ENCODE measurements at regions not wholly inside any gene's neighbourhood (a gene's known extent, or its start where the extent isn't known, plus 50 kb on each side); places are given as distances from the start of the nearest gene placed in this dataset.
"Not testable (repeated sequence)": the region's sequence is repeated elsewhere in the genome, so short reads cannot be mapped to it uniquely, and the experiment has no call there.

GRCh38 chr2:189309331-189309730 is 129.8 kb upstream of the COL5A2 start:
- DNase-seq (ENCODE audit: low read depth in 2 of 2), result no peak

DNA sequence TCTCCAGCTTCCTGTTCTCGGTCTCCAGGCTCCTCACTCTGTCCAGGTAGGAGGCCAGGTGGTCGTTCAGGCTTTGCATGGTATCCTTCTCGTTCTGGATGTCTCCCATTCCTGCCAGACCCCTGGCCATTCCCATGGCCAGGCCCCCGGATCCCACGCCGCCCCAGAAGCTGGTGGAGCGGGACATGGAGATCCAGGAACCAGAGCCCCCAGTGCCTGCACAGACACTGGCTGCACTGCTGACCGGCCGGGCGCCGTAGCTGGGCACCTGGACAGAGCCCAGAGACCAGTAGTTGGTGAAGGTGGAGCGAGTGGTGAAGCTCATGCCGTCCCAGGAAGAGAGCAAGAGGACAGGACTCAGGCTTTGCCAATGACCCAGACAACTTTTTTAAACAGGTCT is 129.1 kb upstream of the WDR75 start:
- no peak for DNase-seq (ENCODE audit: low read depth in 2 of 2)

DNA sequence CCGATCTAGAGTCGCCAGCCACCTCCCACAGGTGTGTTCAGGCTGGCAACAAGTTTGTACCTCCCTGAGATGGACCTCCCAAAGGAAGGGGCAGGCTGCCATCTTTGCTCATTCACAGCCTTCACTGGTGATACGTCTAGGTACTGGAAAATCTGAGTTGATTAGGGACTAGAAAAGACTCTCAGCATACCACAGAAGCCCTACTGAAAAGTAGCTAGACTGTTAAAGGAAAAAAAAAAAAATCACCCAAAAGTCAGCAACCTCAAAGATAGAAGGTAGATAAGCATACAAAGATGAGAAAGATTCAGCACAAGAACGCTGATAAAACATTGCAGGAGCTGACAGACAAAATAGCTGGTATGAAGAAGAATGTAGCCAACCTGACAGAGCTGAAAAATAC is 128.6 kb upstream of the WDR75 start:
- DNase-seq (ENCODE audit: low read depth in 2 of 2), result no peak

GRCh38 chr2:189318761-189319160 is 122.5 kb upstream of the WDR75 start:
- no peak for DNase-seq (ENCODE audit: low read depth in 2 of 2)

- DNase-seq (ENCODE audit: low read depth in 2 of 2), result not testable (repeated sequence)
Observed at GRCh38 chr2:189319424-189319823, 121.8 kb upstream of the WDR75 start.

DNA sequence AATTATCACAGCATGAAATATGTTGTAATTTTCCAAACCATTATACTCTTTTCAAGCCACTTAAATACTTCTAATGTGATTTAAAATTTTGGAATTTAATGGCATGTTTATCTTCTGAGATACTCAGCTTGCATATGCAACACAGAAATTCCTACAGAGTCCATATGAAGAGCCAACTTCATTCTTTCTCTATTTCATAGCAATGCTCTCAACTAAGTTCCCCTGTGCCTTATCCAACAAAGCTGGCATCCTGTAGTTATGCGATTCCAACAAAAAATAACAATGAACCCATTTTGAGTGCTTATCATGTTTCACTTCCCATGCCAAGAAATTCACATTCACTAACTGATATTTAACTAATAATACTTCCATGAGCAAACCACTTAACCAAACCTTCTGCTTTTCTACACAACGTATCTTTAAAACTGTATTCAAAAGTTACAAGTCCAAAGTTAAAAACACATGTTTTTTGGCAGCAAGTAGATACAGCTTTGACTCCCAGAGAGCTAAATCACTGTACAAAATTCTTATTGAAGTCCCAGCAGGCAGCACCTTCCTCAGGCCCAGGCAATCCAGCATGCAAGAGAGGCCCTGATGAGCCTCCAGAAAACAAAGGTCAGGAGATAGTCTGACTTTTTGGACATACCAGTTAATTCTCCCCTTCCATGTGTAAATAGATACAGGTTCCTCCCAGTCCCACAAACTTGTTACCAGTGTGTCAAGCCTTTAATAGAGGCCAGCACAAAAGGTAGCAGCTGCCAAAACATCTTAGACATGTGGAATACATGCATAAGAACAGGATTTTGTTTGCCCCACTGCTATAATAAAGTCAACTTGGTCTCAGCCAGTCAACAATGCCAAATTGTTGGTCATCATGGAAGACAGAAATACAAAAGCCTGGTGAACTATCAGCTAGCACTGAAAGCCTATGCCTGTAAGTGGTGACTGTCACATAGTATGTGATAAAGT is 113.1 kb upstream of the WDR75 start:
- no peak for DNase-seq (ENCODE audit: low read depth in 2 of 2)

DNA sequence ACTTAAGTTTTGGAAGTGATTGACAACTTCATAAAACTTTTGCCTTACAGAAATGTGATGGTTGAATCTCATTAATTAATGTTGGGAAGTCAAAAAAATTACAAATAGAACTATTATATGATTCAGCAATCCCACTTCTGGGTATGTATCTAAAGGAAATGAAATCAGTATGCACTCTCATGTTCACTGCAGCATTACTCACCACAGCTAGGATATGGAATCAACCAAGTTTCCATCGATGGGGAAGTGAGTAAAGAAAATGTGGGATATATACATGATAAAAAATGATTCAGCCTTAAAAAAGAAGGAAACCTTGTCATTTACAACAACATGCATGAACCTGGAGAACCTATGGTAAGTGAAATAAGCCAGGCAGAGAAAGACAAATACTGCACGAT is 112.4 kb upstream of the WDR75 start:
- DNase-seq (ENCODE audit: low read depth in 2 of 2), result no peak

- no peak for DNase-seq (ENCODE audit: low read depth in 2 of 2)
Observed at GRCh38 chr2:189336276-189336975, 104.8 kb upstream of the WDR75 start.

GRCh38 chr2:189337656-189338055 is 103.6 kb upstream of the WDR75 start:
- DNase-seq (ENCODE audit: low read depth in 2 of 2), result no peak

DNA sequence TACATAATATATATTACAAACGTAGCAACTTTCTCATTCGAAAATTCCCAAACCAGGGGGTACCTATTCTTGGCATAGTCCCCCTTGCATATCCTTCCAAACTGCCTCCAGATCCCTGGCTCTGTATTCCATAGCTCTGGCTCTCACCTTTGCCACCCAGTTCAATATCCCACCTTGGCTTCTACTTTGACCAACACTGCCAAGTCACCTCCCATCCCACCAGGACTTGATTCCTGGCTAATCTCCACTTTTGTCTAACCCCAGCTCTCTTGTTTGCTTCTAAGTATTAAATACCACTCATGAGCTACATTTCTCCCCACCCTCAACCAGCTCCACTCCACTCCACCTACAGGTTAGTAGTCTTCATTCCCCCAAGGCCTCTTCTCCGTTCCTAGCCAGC is 103.2 kb upstream of the WDR75 start:
- no peak for DNase-seq (ENCODE audit: low read depth in 2 of 2)

- DNase-seq (ENCODE audit: low read depth in 2 of 2), result no peak
Observed at GRCh38 chr2:189341077-189341476, 100.2 kb upstream of the WDR75 start.

- DNase-seq (ENCODE audit: low read depth in 2 of 2), result no peak
Observed at GRCh38 chr2:189344043-189344442, 97.2 kb upstream of the WDR75 start.

DNA sequence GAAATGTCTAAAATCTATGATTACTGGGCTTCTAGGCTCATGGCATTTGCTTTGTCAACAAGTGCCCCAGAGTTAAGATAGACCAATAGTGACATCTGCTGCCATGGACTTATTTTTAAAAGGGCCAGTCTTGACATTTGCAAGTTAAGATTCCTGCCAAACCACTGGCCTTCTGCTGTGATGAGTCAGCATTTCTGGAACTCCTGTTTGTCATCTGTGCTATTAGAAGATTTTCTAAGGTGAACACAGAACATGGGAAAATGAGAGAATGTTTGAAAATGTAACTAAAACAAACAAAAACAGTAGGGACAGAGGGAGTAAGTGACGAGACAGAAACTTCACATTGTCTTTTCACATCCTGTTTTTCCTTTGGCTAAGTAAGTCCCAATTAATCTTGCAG is 93.7 kb upstream of the WDR75 start:
- no peak for DNase-seq (ENCODE audit: low read depth in 2 of 2)

DNA sequence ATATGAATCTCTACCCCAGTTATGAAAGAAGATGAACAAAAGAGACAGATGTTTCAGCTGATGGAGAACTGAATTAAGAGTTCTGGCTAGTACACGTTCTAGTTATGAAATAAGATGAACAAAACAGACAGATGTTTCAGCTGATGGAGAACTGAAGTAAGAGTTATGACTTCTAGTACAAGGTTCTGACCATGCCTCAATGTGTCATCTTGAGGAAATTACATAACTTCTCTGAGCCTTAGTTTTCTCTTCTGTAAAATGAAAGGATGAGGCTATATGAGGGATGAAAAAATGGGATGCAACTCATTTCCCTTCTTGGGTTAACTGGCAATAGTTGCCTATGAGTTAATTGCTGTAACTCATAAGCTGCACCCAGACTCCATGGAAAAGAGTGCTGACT is 92.9 kb upstream of the WDR75 start:
- no peak for DNase-seq (ENCODE audit: low read depth in 2 of 2)

- no peak for DNase-seq (ENCODE audit: low read depth in 2 of 2)
Observed at GRCh38 chr2:189350540-189351209, 90.6 kb upstream of the WDR75 start.

DNA sequence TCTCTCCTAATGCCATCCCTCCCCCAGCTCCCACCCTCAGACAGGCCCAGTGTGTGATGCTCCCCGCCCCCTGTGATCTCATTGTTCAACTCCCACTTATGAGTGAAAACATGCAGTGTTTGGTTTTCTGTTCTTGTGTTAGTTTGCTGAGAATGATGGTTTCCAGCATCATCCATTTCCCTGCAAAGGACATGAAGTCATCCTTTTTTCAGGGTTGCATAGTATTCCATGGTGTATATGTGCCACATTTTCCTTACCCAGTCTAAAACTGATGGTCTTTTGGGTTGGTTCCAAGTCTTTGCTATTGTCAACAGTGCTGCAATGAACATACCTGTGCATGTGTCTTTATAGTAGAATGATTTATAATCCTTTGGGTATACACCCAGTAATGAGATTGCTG is 89.3 kb upstream of the WDR75 start:
- DNase-seq (ENCODE audit: low read depth in 2 of 2), result not testable (repeated sequence)

- not testable (repeated sequence) for DNase-seq (ENCODE audit: low read depth in 2 of 2)
Observed at GRCh38 chr2:189357375-189357774, 83.9 kb upstream of the WDR75 start.

DNA sequence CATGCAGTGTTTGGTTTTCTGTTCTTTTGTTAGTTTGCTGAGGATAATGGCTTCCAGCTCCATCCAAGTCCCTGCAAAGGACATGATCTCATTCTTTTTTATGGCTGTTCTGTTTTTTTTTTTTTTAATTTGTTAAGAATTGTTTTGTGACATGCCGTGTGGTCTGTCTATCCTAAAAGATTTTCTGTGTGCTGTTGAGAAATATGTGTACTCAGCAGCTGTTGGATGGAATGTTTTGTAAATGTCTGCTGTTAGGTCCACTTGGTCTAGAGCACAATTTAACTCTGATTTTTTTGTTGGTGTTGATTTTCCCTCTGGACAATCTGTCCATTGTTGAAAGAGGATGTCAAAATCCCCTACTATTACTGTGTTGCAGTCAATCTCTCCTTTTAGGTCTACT is 80.4 kb upstream of the WDR75 start:
- no peak for DNase-seq (ENCODE audit: low read depth in 2 of 2)

- no peak for DNase-seq (ENCODE audit: low read depth in 2 of 2)
Observed at GRCh38 chr2:189362283-189362682, 79.0 kb upstream of the WDR75 start.

DNA sequence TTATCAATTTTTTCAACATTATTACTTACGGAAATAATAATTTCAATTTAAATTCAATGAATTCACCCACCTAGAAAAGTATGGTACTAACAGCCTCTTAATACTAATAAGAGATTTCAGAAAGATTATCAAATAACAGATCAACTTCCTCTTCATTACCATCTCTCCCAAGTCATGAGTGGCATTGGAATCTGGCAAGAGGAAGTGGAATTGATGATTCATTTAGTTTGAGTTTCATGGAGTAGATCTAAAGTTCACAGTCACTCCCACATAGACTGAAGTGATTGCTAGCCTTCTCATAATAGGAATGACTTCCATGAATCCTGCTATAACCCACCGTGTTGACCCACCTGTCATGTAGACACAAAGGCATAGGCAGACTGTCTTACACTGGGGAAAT is 77.7 kb upstream of the WDR75 start:
- DNase-seq (ENCODE audit: low read depth in 2 of 2), result no peak

- DNase-seq (ENCODE audit: low read depth in 2 of 2), result no peak
Observed at GRCh38 chr2:189364607-189365006, 76.7 kb upstream of the WDR75 start.

GRCh38 chr2:189366349-189366748 is 74.9 kb upstream of the WDR75 start:
- DNase-seq (ENCODE audit: low read depth in 2 of 2), result no peak

- DNase-seq (ENCODE audit: low read depth in 2 of 2), result no peak
Observed at GRCh38 chr2:189367343-189367742, 73.9 kb upstream of the WDR75 start.
